ENCODE measurements at regions not wholly inside any gene's neighbourhood (a gene's known extent, or its start where the extent isn't known, plus 50 kb on each side); places are given as distances from the start of the nearest gene placed in this dataset.

DNA sequence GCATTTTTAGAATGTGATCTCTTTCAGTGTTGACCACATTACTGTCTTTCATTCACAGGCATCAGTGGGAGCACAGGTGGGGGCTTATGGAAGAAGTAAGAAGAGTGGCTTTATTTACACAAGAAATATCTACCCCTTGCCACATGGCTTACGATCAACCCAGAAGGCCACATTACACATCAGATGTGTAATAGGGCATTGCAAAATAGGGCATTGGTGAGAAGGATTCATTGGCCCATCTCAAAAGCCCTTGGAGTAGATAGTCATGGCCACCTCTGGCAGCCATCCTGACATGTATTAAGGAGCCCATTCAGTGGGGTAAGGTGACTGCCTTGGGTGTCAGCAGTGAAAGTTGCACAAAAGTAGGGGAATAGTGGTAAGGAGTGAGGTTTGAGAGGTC lies 97.5 kb downstream of the MAFB start:
- no peaks in the 10 kb centered on the region for H3K36me3 ChIP-seq (ENCODE audit: control insufficient read depth in 2 of 2, insufficient read depth in 1 of 2, low read length in 2 of 2)
- CTCF ChIA-PET = interaction anchor here (0.6 to 0.8 kb wide), 2 partner anchors 15 to 36 kb away, joined by 3 read pairs; no protein-coding TSS in a partner anchor
- no peak overlapping the region for H3K4me3 ChIP-seq (ENCODE audit: low read depth, low read length)
- no peaks in the 10 kb centered on the region for H3K4me1 ChIP-seq (ENCODE audit: control insufficient read depth, insufficient read depth, low read length)
- H3K9me3 ChIP-seq (ENCODE audit: control insufficient read depth, insufficient read depth, low read depth, low read length) = no peaks in the 10 kb centered on the region
- no peak overlapping the region for H3K27ac ChIP-seq (ENCODE audit: extremely low read depth, low read depth, low read length)
- TF ChIP-seq ZNF169 (tag by site-specific recombination; IDR thresholded peaks at IDR 0.05) (no peak), ZNF121 (tag by site-specific recombination; IDR thresholded peaks at IDR 0.05) (no peak), ZNF629 (tag by site-specific recombination; IDR thresholded peaks at IDR 0.05) (no peak), ZNF214 (tag by site-specific recombination; IDR thresholded peaks at IDR 0.05; ENCODE audit: borderline replicate concordance) (no peak), ZNF626 (tag by site-specific recombination; IDR thresholded peaks at IDR 0.05) (no peak), ZNF529 (tag by site-specific recombination; IDR thresholded peaks at IDR 0.05; ENCODE audit: insufficient replicate concordance) (no peak), ZNF658 (tag by site-specific recombination; IDR thresholded peaks at IDR 0.05) (no peak), WT1 (tag by site-specific recombination; IDR thresholded peaks at IDR 0.05) (no peak), ZNF132 (tag by site-specific recombination; IDR thresholded peaks at IDR 0.05; ENCODE audit: borderline replicate concordance) (no peak)
- TF ChIP-seq, protein P1, sequence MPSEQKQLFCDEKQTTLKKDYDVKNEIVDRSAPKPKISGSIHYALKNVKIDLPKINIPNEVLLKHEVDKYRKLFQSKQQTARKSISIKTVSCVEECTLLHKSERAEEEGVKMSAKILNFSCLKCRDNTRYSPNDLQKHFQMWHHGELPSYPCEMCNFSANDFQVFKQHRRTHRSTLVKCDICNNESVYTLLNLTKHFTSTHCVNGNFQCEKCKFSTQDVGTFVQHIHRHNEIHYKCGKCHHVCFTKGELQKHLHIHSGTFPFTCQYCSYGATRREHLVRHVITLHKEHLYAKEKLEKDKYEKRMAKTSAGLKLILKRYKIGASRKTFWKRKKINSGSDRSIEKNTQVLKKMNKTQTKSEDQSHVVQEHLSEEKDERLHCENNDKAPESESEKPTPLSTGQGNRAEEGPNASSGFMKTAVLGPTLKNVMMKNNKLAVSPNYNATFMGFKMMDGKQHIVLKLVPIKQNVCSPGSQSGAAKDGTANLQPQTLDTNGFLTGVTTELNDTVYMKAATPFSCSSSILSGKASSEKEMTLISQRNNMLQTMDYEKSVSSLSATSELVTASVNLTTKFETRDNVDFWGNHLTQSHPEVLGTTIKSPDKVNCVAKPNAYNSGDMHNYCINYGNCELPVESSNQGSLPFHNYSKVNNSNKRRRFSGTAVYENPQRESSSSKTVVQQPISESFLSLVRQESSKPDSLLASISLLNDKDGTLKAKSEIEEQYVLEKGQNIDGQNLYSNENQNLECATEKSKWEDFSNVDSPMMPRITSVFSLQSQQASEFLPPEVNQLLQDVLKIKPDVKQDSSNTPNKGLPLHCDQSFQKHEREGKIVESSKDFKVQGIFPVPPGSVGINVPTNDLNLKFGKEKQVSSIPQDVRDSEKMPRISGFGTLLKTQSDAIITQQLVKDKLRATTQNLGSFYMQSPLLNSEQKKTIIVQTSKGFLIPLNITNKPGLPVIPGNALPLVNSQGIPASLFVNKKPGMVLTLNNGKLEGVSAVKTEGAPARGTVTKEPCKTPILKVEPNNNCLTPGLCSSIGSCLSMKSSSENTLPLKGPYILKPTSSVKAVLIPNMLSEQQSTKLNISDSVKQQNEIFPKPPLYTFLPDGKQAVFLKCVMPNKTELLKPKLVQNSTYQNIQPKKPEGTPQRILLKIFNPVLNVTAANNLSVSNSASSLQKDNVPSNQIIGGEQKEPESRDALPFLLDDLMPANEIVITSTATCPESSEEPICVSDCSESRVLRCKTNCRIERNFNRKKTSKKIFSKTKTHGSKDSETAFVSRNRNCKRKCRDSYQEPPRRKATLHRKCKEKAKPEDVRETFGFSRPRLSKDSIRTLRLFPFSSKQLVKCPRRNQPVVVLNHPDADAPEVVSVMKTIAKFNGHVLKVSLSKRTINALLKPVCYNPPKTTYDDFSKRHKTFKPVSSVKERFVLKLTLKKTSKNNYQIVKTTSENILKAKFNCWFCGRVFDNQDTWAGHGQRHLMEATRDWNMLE (tag by site-specific recombination; conservative IDR thresholded peaks at IDR 0.05; ENCODE audit: low read depth) = no peak
- TF ChIP-seq, protein P2, sequence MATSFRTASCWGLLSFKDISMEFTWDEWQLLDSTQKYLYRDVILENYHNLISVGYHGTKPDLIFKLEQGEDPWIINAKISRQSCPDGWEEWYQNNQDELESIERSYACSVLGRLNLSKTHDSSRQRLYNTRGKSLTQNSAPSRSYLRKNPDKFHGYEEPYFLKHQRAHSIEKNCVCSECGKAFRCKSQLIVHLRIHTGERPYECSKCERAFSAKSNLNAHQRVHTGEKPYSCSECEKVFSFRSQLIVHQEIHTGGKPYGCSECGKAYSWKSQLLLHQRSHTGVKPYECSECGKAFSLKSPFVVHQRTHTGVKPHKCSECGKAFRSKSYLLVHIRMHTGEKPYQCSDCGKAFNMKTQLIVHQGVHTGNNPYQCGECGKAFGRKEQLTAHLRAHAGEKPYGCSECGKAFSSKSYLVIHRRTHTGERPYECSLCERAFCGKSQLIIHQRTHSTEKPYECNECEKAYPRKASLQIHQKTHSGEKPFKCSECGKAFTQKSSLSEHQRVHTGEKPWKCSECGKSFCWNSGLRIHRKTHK (tag by site-specific recombination; IDR thresholded peaks at IDR 0.05) = no peak
- TF ChIP-seq, protein P3, sequence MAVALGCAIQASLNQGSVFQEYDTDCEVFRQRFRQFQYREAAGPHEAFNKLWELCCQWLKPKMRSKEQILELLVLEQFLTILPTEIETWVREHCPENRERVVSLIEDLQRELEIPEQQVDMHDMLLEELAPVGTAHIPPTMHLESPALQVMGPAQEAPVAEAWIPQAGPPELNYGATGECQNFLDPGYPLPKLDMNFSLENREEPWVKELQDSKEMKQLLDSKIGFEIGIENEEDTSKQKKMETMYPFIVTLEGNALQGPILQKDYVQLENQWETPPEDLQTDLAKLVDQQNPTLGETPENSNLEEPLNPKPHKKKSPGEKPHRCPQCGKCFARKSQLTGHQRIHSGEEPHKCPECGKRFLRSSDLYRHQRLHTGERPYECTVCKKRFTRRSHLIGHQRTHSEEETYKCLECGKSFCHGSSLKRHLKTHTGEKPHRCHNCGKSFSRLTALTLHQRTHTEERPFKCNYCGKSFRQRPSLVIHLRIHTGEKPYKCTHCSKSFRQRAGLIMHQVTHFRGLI (tag by site-specific recombination; IDR thresholded peaks at IDR 0.05) = no peak
- TF ChIP-seq, protein P4, sequence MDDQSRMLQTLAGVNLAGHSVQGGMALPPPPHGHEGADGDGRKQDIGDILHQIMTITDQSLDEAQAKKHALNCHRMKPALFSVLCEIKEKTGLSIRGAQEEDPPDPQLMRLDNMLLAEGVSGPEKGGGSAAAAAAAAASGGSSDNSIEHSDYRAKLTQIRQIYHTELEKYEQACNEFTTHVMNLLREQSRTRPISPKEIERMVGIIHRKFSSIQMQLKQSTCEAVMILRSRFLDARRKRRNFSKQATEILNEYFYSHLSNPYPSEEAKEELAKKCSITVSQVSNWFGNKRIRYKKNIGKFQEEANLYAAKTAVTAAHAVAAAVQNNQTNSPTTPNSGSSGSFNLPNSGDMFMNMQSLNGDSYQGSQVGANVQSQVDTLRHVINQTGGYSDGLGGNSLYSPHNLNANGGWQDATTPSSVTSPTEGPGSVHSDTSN (CRISPR knock-in tag; IDR thresholded peaks at IDR 0.05) = no peak
- POLR2A ChIA-PET = no interaction called here

DNA sequence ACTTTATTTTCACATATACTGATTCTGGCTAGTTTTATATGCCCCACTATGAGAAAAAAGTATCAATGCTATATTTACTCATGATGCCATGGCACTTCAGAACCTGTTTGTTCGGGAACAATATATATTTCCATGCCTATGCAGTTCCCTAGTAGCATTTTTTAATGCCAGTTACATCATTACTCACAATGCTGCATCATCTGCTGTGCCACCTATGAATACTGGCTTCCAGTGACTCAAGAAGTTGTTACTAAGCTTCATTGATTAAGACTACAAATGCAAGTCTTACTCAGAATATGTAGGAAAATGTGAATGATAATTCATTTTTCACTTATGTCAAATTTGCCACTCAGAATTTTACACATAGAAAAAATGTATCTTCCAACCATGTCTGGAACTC lies 97.9 kb downstream of the MAFB start:
- CTCF ChIA-PET = interaction anchor here (0.6 to 0.8 kb wide), 2 partner anchors 14 to 584 kb away, joined by 3 read pairs; no protein-coding TSS in a partner anchor
- TF ChIP-seq ZNF654 (tag by site-specific recombination; IDR thresholded peaks at IDR 0.05; ENCODE audit: low read depth) = no peak
- no peak for TF ChIP-seq ZBTB7A (tag by site-specific recombination; IDR thresholded peaks at IDR 0.05; ENCODE audit: low read depth)
- no peak for TF ChIP-seq ZNF311 (tag by site-specific recombination; IDR thresholded peaks at IDR 0.05; ENCODE audit: borderline replicate concordance)
- no peak for TF ChIP-seq ZNF560 (tag by site-specific recombination; IDR thresholded peaks at IDR 0.05; ENCODE audit: borderline replicate concordance)
- TF ChIP-seq, protein P5, sequence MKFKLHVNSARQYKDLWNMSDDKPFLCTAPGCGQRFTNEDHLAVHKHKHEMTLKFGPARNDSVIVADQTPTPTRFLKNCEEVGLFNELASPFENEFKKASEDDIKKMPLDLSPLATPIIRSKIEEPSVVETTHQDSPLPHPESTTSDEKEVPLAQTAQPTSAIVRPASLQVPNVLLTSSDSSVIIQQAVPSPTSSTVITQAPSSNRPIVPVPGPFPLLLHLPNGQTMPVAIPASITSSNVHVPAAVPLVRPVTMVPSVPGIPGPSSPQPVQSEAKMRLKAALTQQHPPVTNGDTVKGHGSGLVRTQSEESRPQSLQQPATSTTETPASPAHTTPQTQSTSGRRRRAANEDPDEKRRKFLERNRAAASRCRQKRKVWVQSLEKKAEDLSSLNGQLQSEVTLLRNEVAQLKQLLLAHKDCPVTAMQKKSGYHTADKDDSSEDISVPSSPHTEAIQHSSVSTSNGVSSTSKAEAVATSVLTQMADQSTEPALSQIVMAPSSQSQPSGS (tag by site-specific recombination; IDR thresholded peaks at IDR 0.05; ENCODE audit: low read depth) = no peak
- TF ChIP-seq, protein P6, sequence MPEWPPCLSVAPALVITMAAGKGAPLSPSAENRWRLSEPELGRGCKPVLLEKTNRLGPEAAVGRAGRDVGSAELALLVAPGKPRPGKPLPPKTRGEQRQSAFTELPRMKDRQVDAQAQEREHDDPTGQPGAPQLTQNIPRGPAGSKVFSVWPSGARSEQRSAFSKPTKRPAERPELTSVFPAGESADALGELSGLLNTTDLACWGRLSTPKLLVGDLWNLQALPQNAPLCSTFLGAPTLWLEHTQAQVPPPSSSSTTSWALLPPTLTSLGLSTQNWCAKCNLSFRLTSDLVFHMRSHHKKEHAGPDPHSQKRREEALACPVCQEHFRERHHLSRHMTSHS (tag by site-specific recombination; IDR thresholded peaks at IDR 0.05) = no peak
- TF ChIP-seq, protein P7, sequence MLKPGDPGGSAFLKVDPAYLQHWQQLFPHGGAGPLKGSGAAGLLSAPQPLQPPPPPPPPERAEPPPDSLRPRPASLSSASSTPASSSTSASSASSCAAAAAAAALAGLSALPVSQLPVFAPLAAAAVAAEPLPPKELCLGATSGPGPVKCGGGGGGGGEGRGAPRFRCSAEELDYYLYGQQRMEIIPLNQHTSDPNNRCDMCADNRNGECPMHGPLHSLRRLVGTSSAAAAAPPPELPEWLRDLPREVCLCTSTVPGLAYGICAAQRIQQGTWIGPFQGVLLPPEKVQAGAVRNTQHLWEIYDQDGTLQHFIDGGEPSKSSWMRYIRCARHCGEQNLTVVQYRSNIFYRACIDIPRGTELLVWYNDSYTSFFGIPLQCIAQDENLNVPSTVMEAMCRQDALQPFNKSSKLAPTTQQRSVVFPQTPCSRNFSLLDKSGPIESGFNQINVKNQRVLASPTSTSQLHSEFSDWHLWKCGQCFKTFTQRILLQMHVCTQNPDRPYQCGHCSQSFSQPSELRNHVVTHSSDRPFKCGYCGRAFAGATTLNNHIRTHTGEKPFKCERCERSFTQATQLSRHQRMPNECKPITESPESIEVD (tag by site-specific recombination; IDR thresholded peaks at IDR 0.05) = no peak
- TF ChIP-seq ZNF335 (tag by site-specific recombination; conservative IDR thresholded peaks at IDR 0.05) = no peak

More for the DNA sequence above, 97.9 kb downstream of the MAFB start:
- POLR2A ChIA-PET = no interaction called here
- Histone ChIP-seq H3K4me3 (ENCODE audit: low read depth, low read length) (no peak overlapping the region), H3K27ac (ENCODE audit: extremely low read depth, low read depth, low read length) (no peak overlapping the region), H3K36me3 (ENCODE audit: control insufficient read depth in 2 of 2, insufficient read depth in 1 of 2, low read length in 2 of 2) (no peaks in the 10 kb centered on the region), H3K9me3 (ENCODE audit: control insufficient read depth, insufficient read depth, low read depth, low read length) (no peaks in the 10 kb centered on the region), H3K4me1 (ENCODE audit: control insufficient read depth, insufficient read depth, low read length) (no peaks in the 10 kb centered on the region)

Measured in HEK293 (cell line).